Hepatocyte (in vitro differentiated cells): ENCODE measurements at regions not wholly inside any gene's neighbourhood (a gene's known extent, or its start where the extent isn't known, plus 50 kb on each side); places are given as distances from the start of the nearest gene placed in this dataset.

ENCODE experiments used
- CTCF ChIP-seq: fragments of 200-600 bp; sonication (generic); IDR thresholded peaks from 2 replicates; pipeline ENCODE4 v1.5.1; 2016; ENCODE audit warnings: antibody characterized with exemption, mild to moderate bottlenecking; ENCODE audit not compliant: poor library complexity
- EZH2 ChIP-seq: fragments of 200-600 bp; sonication (generic); IDR thresholded peaks from 2 replicates; pipeline ENCODE4 v1.6.1; 2016; ENCODE audit warnings: antibody characterized with exemption, mild to moderate bottlenecking, borderline replicate concordance
- EZH2phosphoT487 ChIP-seq: fragments of 200-600 bp; sonication (generic); IDR thresholded peaks from one replicate; pipeline ENCODE4 v1.6.1; 2018; ENCODE audit warnings: antibody characterized with exemption, mild to moderate bottlenecking, low read depth, moderate library complexity; ENCODE audit not compliant: unreplicated experiment, severe bottlenecking

GRCh38 chr5:118098716-118099115, 889.6 kb downstream of the DTWD2 start:
- TF ChIP-seq CTCF (no peak), EZH2 (no peak), EZH2phosphoT487 (no peak)
